SU-DHL-6 (cell line): ENCODE measurements at regions not wholly inside any gene's neighbourhood (a gene's known extent, or its start where the extent isn't known, plus 50 kb on each side); places are given as distances from the start of the nearest gene placed in this dataset.

Source experiments
- H2AFZ ChIP-seq: fragments of 200-600 bp; sonication (generic); 2 replicates; pipeline ENCODE4 v1.6.1; 2014; ENCODE audit warnings: low read depth, mild to moderate bottlenecking, moderate library complexity, mixed read lengths, antibody characterized with exemption, low read length; ENCODE audit not compliant: severe bottlenecking
- H3F3A ChIP-seq: fragments of 200-600 bp; shearing (Covaris generic); 2 replicates; pipeline ENCODE4 v1.6.0; 2016; ENCODE audit warnings: antibody characterized with exemption, mild to moderate bottlenecking; ENCODE audit not compliant: insufficient read depth
- H3K27ac ChIP-seq: fragments of 200-600 bp; sonication (generic); 2 replicates; pipeline ENCODE4 v1.5.1; 2016; ENCODE audit warnings: low read depth, mild to moderate bottlenecking, low read length, moderate library complexity, mixed read lengths
- H3K27me3 ChIP-seq: fragments of 200-600 bp; sonication (generic), shearing (Covaris generic); 2 replicates; pipeline ENCODE4 v1.6.0; 2014; ENCODE audit warnings: mild to moderate bottlenecking, low read length
- H3K36me3 ChIP-seq: fragments of 200-600 bp; sonication (generic); 2 replicates; pipeline ENCODE4 v1.6.1; 2014; ENCODE audit warnings: mild to moderate bottlenecking, low read length, mixed read lengths
- H3K4me2 ChIP-seq: fragments of 300-600, 200-600 bp; shearing (Covaris generic), sonication (generic); 2 replicates; pipeline ENCODE4 v1.6.0; 2014; ENCODE audit warnings: low read length, low read depth, mild to moderate bottlenecking; ENCODE audit not compliant: poor library complexity, severe bottlenecking
- H3K4me3 ChIP-seq: fragments of 200-600 bp; sonication (generic); 2 replicates; pipeline ENCODE4 v1.5.1; 2014; ENCODE audit warnings: antibody characterized with exemption, low read length, mild to moderate bottlenecking, mixed read lengths; ENCODE audit not compliant: insufficient read depth, poor library complexity, severe bottlenecking
- H3K79me2 ChIP-seq: fragments of 200-600 bp; sonication (generic); 2 replicates; pipeline ENCODE4 v1.6.1; 2014; ENCODE audit warnings: mild to moderate bottlenecking, low read length, moderate library complexity; ENCODE audit not compliant: insufficient read depth
- H3K9ac ChIP-seq: fragments of 200-600 bp; sonication (generic); 2 replicates; pipeline ENCODE4 v1.7.0; 2014; ENCODE audit warnings: mild to moderate bottlenecking, low read length
- H3K9me2 ChIP-seq: fragments of 200-600 bp; sonication (generic); replicated peaks from 2 replicates; pipeline ENCODE4 v1.6.1; 2014; ENCODE audit warnings: low read length; ENCODE audit not compliant: insufficient read depth
- H3K9me3 ChIP-seq: fragments of 200-600 bp; sonication (generic); 2 replicates; pipeline ENCODE4 v1.6.1; 2014; ENCODE audit warnings: low read length, mixed read lengths; ENCODE audit not compliant: insufficient read depth
- H4K20me1 ChIP-seq: fragments of 200-600 bp; sonication (generic); 2 replicates; pipeline ENCODE4 v1.6.1; 2014; ENCODE audit warnings: low read depth, mild to moderate bottlenecking, antibody characterized with exemption, low read length, moderate library complexity, mixed read lengths
- CTCF ChIP-seq: fragments of 200-600 bp; sonication (generic); IDR thresholded peaks from one replicate; pipeline ENCODE4 v1.5.1; 2017; ENCODE audit warnings: antibody characterized with exemption, mild to moderate bottlenecking, low read length, moderate library complexity; ENCODE audit not compliant: insufficient read depth, poor library complexity, severe bottlenecking
- EZH2phosphoT487 ChIP-seq: fragments of 200-600 bp; sonication (generic), shearing (Covaris generic); conservative IDR thresholded peaks from 2 replicates; pipeline ENCODE4 v1.6.1; 2018; ENCODE audit warnings: mild to moderate bottlenecking, antibody characterized with exemption, low read length, moderate library complexity, mixed read lengths

DNA sequence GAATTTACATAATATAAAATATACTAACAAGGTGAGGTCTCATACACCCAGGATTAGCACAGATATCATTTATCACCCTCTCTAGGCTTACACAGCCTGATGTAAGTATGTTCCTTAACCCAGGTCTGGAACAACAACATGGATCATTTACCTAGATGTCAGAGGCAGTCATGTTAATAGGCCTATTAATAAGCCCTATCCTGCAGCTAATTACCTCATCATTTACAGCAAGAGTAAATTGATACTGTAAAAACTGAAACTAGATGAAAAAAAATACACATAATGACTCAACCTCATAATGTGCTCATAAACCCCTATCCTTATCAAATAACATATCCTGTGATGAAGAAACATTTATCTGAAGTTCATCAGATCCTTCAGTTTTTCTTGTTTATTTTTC is 334.3 kb upstream of the MANEA start:
- Histone ChIP-seq H3K9me2 (no peaks in the 10 kb centered on the region), H3K27me3 (no peaks in the 10 kb centered on the region)
- TF ChIP-seq CTCF, result no peak
- TF ChIP-seq EZH2phosphoT487, result no peak

DNA sequence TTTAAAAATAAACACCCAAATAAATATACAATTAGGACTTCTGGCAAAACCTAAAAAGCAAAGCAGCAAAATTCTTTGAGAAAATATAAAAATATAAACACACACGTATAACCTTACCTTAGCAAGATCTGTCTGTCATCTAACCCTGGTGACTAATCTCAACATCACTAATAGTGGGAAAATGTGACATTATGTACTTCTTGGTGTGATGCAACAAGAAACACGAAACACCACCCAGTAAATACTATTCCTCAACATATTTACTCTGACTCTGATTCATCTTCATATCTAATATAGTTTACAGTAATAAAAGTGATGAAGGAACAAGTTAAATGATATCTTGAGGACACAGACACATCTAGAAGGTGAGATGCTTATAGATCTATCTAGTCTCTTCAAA is 332.6 kb upstream of the MANEA start:
- Histone ChIP-seq H3K4me3 (no peak overlapping the region), H3K79me2 (no peaks in the 10 kb centered on the region), H2AFZ (no peak overlapping the region), H3K4me2 (no peak overlapping the region), H3K9me2 (no peaks in the 10 kb centered on the region), H4K20me1 (no peaks in the 10 kb centered on the region), H3K9me3 (no peaks in the 10 kb centered on the region), H3K9ac (no peak overlapping the region), H3K36me3 (no peaks in the 10 kb centered on the region), H3K27me3 (no peaks in the 10 kb centered on the region), H3K27ac (no peak overlapping the region), H3F3A (no peaks in the 10 kb centered on the region)
- no peak for TF ChIP-seq EZH2phosphoT487
- TF ChIP-seq CTCF, result no peak

More for the DNA sequence above, 334.3 kb upstream of the MANEA start:
- Histone ChIP-seq H3K79me2 (no peaks in the 10 kb centered on the region), H3F3A (no peaks in the 10 kb centered on the region), H3K9me3 (no peaks in the 10 kb centered on the region), H4K20me1 (no peaks in the 10 kb centered on the region), H3K36me3 (no peaks in the 10 kb centered on the region), H3K27ac (no peak overlapping the region), H2AFZ (no peak overlapping the region), H3K4me2 (no peak overlapping the region), H3K9ac (no peak overlapping the region), H3K4me3 (no peak overlapping the region)

GRCh38 chr6:95248499-95248898 is 328.8 kb upstream of the MANEA start:
- Histone ChIP-seq H3K9ac (no peak overlapping the region), H3K4me3 (no peak overlapping the region), H3K27me3 (no peaks in the 10 kb centered on the region), H4K20me1 (no peaks in the 10 kb centered on the region), H3K4me2 (no peak overlapping the region), H2AFZ (no peak overlapping the region), H3K36me3 (no peaks in the 10 kb centered on the region), H3F3A (no peaks in the 10 kb centered on the region), H3K79me2 (no peaks in the 10 kb centered on the region), H3K9me3 (no peaks in the 10 kb centered on the region), H3K9me2 (no peaks in the 10 kb centered on the region), H3K27ac (no peak overlapping the region)
- no peak for TF ChIP-seq EZH2phosphoT487
- TF ChIP-seq CTCF, result no peak
